DND-41 (cell line): ENCODE measurements at regions not wholly inside any gene's neighbourhood (a gene's known extent, or its start where the extent isn't known, plus 50 kb on each side); places are given as distances from the start of the nearest gene placed in this dataset.

Source experiments
- ATAC-seq: fragments of 200-7000 bp; cut with Tn5 transposase; 3 replicates; pipeline ENCODE4 v1.9.1; 2021; ENCODE audit warnings: low read depth; ENCODE audit not compliant: insufficient read depth
- DNase-seq: peaks from one replicate; pipeline ENCODE4 v3.0.0-alpha.2; 2020
- H2AFZ ChIP-seq: 2 replicates; pipeline ENCODE4 v1.6.0; 2012; ENCODE audit warnings: low read depth, low read length
- H3K27ac ChIP-seq: 2 replicates; pipeline ENCODE4 v1.5.1; 2012; ENCODE audit warnings: low read length, inconsistent platforms
- H3K27me3 ChIP-seq: fragments of 200-600 bp; sonication (generic); 2 replicates; pipeline ENCODE4 v1.6.0; 2012; ENCODE audit warnings: low read length, mild to moderate bottlenecking, inconsistent platforms; ENCODE audit not compliant: insufficient read depth, poor library complexity
- H3K36me3 ChIP-seq: 2 replicates; pipeline ENCODE4 v1.5.1; 2012; ENCODE audit warnings: low read length, inconsistent platforms; ENCODE audit not compliant: insufficient read depth
- H3K4me1 ChIP-seq: 2 replicates; pipeline ENCODE4 v1.5.1; 2012; ENCODE audit warnings: mild to moderate bottlenecking, low read length; ENCODE audit not compliant: insufficient read depth
- H3K4me2 ChIP-seq: 2 replicates; pipeline ENCODE4 v1.6.0; 2012; ENCODE audit warnings: mild to moderate bottlenecking, moderate library complexity, low read length, inconsistent platforms; ENCODE audit not compliant: insufficient read depth
- H3K4me3 ChIP-seq, 2 experiments: fragments of 200-600 bp in 1 of 2; shearing (Covaris generic) in 1 of 2; 2 replicates each; pipeline ENCODE4 v1.5.1; 2012 to 2016; ENCODE audit warnings: inconsistent platforms in 2 of 2, low read length in 2 of 2, mild to moderate bottlenecking in 2 of 2, low read depth in 1 of 2, moderate library complexity in 1 of 2
- H3K79me2 ChIP-seq: 2 replicates; pipeline ENCODE4 v1.6.0; 2012; ENCODE audit warnings: low read length, inconsistent platforms; ENCODE audit not compliant: insufficient read depth
- H3K9ac ChIP-seq: 2 replicates; pipeline ENCODE4 v1.6.0; 2012; ENCODE audit warnings: low read depth, mild to moderate bottlenecking, inconsistent platforms, low read length, moderate library complexity
- H3K9me3 ChIP-seq: 2 replicates; pipeline ENCODE4 v1.5.1; 2012; ENCODE audit warnings: low read length, moderate library complexity, mild to moderate bottlenecking, inconsistent platforms; ENCODE audit not compliant: insufficient read depth, severe bottlenecking
- H4K20me1 ChIP-seq: 2 replicates; pipeline ENCODE4 v1.6.0; 2012; ENCODE audit warnings: low read length; ENCODE audit not compliant: insufficient read depth
- CTCF ChIP-seq: IDR thresholded peaks from 2 replicates; pipeline ENCODE4 v1.5.1; 2012; ENCODE audit warnings: borderline replicate concordance, low read length, moderate library complexity, mild to moderate bottlenecking; ENCODE audit not compliant: poor library complexity, severe bottlenecking; ENCODE audit errors: extremely low read depth
- EZH2 ChIP-seq: IDR thresholded peaks from 3 replicates; pipeline ENCODE4 v1.6.1; 2012; ENCODE audit warnings: borderline replicate concordance, low read depth, mild to moderate bottlenecking, moderate library complexity, low read length, inconsistent platforms; ENCODE audit not compliant: severe bottlenecking

DNA sequence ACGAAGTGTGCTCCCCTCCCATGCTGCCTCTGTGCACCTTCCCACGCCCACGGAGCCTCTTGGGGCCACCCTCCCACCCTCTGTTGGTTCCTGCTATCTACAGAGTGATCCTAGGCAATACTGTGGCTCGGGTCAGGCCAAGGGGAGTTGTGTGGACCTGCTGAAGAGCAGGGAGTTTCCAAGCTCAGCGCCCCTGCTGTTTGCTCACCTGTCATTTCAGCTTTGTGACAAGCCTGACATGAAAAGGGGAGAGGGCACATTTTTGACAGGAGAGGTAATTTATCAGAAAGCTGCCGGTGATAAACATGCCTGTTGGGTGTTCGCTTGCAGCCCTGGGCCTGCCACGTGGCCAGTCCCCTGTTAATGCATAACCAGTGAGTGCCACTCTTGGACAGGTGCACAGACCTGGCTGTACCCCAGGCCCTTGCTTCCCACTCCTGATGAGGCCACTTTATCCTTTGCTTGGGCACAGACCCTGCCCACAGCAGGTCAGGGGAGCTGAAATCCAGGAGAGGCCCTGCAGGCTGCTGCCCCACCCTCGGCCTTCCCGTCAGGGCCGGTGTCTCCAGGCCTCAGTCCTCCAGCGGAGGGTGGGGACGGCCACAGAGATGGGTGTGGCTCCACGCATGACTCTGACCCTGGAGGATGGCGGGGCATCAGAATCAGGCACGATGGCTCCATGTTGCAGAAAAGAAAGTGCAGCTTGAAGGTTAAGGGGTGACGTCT lies 201.5 kb upstream of the GPR12 start:
- Histone ChIP-seq H3K27ac (no peak overlapping the region), H2AFZ (no peak overlapping the region)

DNA sequence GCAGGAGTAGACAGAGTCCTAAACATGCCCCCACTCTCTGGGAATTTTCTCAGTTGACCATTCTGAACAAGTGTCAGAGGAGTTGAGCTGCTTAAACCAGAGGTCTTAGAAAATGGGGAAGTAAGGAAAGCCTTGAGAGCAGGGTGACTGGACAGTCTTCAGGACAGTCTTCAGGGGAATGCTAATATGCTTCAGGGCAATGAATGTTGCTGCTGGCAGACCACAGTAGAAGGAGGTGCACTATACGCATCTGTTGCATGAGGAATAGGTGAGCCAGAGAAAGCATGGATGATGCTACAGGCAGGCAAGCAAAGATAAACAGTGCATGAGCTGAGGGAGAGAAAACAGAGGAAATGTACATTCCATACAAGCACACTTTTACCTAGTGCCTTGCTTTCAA lies 196.6 kb upstream of the GPR12 start:
- no peak overlapping the region for H3K4me3 ChIP-seq
- H3K9me3 ChIP-seq: no peaks in the 10 kb centered on the region
- no peak overlapping the region for H3K4me2 ChIP-seq
- H2AFZ ChIP-seq: no peak overlapping the region
- H3K27ac ChIP-seq: no peak overlapping the region
- no peaks in the 10 kb centered on the region for H3K79me2 ChIP-seq
- H3K36me3 ChIP-seq: no peaks in the 10 kb centered on the region
- H4K20me1 ChIP-seq: no peaks in the 10 kb centered on the region; the same call in 1 of the 2 replicates
- no peak overlapping the region for H3K9ac ChIP-seq
- DNase-seq (no peak), ATAC-seq (no peak)
- H3K27me3 ChIP-seq: peaks cover 12% of the 10 kb centered on the region
- peaks cover 8% of the 10 kb centered on the region for H3K4me1 ChIP-seq
- TF ChIP-seq EZH2: no peak
- no peak for TF ChIP-seq CTCF

More for the DNA sequence above, 201.5 kb upstream of the GPR12 start:
- Histone ChIP-seq H4K20me1 (no peaks in the 10 kb centered on the region; the same call in 1 of the 2 replicates), H3K9me3 (no peaks in the 10 kb centered on the region), H3K27me3 (peaks cover 9% of the 10 kb centered on the region), H3K4me3 (no peak overlapping the region), H3K4me2 (no peak overlapping the region), H3K79me2 (no peaks in the 10 kb centered on the region), H3K4me1 (no peaks in the 10 kb centered on the region), H3K36me3 (no peaks in the 10 kb centered on the region), H3K9ac (no peak overlapping the region)
- TF ChIP-seq CTCF (no peak), EZH2 (no peak)
- no peak for ATAC-seq
- DNase-seq: no peak

DNA sequence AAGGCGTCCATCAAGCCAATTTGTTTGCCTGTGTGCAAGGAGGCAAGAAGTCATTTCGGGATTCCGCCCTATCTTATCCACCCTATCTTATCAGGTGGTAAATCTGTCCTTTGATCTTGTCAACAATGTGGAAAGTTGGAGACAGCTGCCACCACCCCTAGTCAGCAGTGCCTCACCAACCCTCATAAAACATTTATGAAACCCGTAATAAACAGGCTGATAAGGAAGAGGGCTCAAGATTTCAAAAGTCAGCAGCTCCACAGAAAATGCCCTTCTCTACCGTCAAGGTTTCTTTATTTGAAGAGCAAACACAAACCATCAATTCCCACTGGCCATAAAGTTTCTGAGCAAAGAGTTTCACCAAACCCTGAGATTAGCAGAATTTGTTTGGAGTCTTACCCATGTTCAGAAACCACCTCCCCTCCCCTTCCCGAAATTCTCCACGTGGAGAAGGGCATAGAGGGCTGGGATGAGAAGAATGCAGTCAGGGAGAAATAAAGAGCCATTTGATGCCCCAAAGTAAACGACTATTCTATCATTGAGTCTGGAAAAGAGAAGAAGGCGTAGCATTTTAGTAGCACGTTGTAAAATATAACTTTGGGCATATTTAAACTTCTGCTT lies 196.0 kb upstream of the GPR12 start:
- H4K20me1 ChIP-seq: no peaks in the 10 kb centered on the region; the same call in 1 of the 2 replicates
- H3K79me2 ChIP-seq: no peaks in the 10 kb centered on the region
- DNase-seq: peak; percentile 11
- TF ChIP-seq CTCF (no peak), EZH2 (no peak)
- no peak overlapping the region for H3K4me3 ChIP-seq
- no peaks in the 10 kb centered on the region for H3K36me3 ChIP-seq
- H3K4me2 ChIP-seq: no peak overlapping the region
- peak; percentile 69 for ATAC-seq
- H3K9me3 ChIP-seq: no peaks in the 10 kb centered on the region
- peaks cover 12% of the 10 kb centered on the region for H3K27me3 ChIP-seq
- no peak overlapping the region for H3K27ac ChIP-seq
- H3K9ac ChIP-seq: no peak overlapping the region
- H3K4me1 ChIP-seq: peaks cover 8% of the 10 kb centered on the region
- H2AFZ ChIP-seq: no peak overlapping the region
